WTC11 (cell line): ENCODE measurements at regions not wholly inside any gene's neighbourhood (a gene's known extent, or its start where the extent isn't known, plus 50 kb on each side); places are given as distances from the start of the nearest gene placed in this dataset.

ENCODE experiments used
- CTCF ChIP-seq: fragments of 200-600 bp; IDR thresholded peaks from 2 replicates; pipeline ENCODE4 v1.8.0; 2022; ENCODE audit warnings: antibody characterized with exemption
- ELF4 ChIP-seq: sonication (generic); formaldehyde crosslinking; IDR thresholded peaks from 2 replicates; pipeline ENCODE4 v1.8.1; 2022; ENCODE audit warnings: low read depth, mild to moderate bottlenecking, moderate library complexity, missing genetic modification reagents
- ESRRA ChIP-seq: sonication (generic); formaldehyde crosslinking; IDR thresholded peaks from 2 replicates; pipeline ENCODE4 v1.8.1; 2022; ENCODE audit warnings: mild to moderate bottlenecking, missing genetic modification reagents, borderline replicate concordance
- FOXJ3 ChIP-seq: sonication (generic); formaldehyde crosslinking; IDR thresholded peaks from 2 replicates; pipeline ENCODE4 v1.9.0; 2021; ENCODE audit warnings: missing genetic modification reagents, mild to moderate bottlenecking, borderline replicate concordance
- STAT6 ChIP-seq: sonication (generic); formaldehyde crosslinking; conservative IDR thresholded peaks from 2 replicates; pipeline ENCODE4 v1.8.1; 2023; ENCODE audit warnings: mild to moderate bottlenecking, low read depth, missing genetic modification reagents, moderate library complexity
- TCF7 ChIP-seq: sonication (generic); formaldehyde crosslinking; IDR thresholded peaks from 2 replicates; pipeline ENCODE4 v1.8.0; 2022; ENCODE audit warnings: mild to moderate bottlenecking, low read depth, missing genetic modification reagents, moderate library complexity
- TEAD1 ChIP-seq: sonication (generic); formaldehyde crosslinking; IDR thresholded peaks from 2 replicates; pipeline ENCODE4 v1.8.0; 2022; ENCODE audit warnings: mild to moderate bottlenecking, missing genetic modification reagents
- USF1 ChIP-seq: sonication (generic); formaldehyde crosslinking; IDR thresholded peaks from 2 replicates; pipeline ENCODE4 v1.8.0; 2022; ENCODE audit warnings: mild to moderate bottlenecking, missing genetic modification reagents
- USF2 ChIP-seq: sonication (generic); formaldehyde crosslinking; IDR thresholded peaks from 2 replicates; pipeline ENCODE4 v1.8.1; 2023; ENCODE audit warnings: mild to moderate bottlenecking, missing genetic modification reagents, moderate library complexity
- ZMAT4 ChIP-seq: fragments of 250-450 bp; sonication (Bioruptor Pico); IDR thresholded peaks from 2 replicates; pipeline ENCODE4 v1.9.0; 2021; ENCODE audit warnings: mild to moderate bottlenecking
- ZNF232 ChIP-seq: sonication (generic); formaldehyde crosslinking; IDR thresholded peaks from 2 replicates; pipeline ENCODE4 v1.8.0; 2022; ENCODE audit warnings: mild to moderate bottlenecking, missing genetic modification reagents
- ZNF416 ChIP-seq: fragments of 250-450 bp; sonication (Bioruptor Pico); IDR thresholded peaks from 2 replicates; pipeline ENCODE4 v1.9.0; 2021; ENCODE audit warnings: mild to moderate bottlenecking, inconsistent platforms
- ZSCAN18 ChIP-seq: fragments of 250-450 bp; sonication (Bioruptor Pico); IDR thresholded peaks from 2 replicates; pipeline ENCODE4 v2.1.2; 2022; ENCODE audit warnings: mild to moderate bottlenecking, moderate library complexity

GRCh38 chr20:61118429-61119224 is 133.4 kb upstream of the CDH4 start:
- TF ChIP-seq CTCF (no peak), USF1 (no peak), ZMAT4 (CRISPR knock-in tag) (no peak), TCF7 (CRISPR knock-in tag) (no peak), ZNF416 (CRISPR knock-in tag) (no peak), USF2 (CRISPR knock-in tag) (no peak), ESRRA (CRISPR knock-in tag) (no peak), TEAD1 (CRISPR knock-in tag) (no peak), STAT6 (CRISPR knock-in tag) (no peak), FOXJ3 (CRISPR knock-in tag) (no peak), ZNF232 (CRISPR knock-in tag) (no peak), ELF4 (CRISPR knock-in tag) (no peak), ZSCAN18 (CRISPR knock-in tag) (no peak)
